HG03457 (cell line): ENCODE measurements at regions not wholly inside any gene's neighbourhood (a gene's known extent, or its start where the extent isn't known, plus 50 kb on each side); places are given as distances from the start of the nearest gene placed in this dataset.
"Not testable (repeated sequence)": the region's sequence is repeated elsewhere in the genome, so short reads cannot be mapped to it uniquely, and the experiment has no call there.

Source experiments
- ATAC-seq: cut with Tn5 transposase; IDR thresholded peaks from one replicate; pipeline ENCODE4 v1.9.1; 2021; ENCODE audit warnings: moderate number of reproducible peaks; ENCODE audit not compliant: unreplicated experiment

DNA sequence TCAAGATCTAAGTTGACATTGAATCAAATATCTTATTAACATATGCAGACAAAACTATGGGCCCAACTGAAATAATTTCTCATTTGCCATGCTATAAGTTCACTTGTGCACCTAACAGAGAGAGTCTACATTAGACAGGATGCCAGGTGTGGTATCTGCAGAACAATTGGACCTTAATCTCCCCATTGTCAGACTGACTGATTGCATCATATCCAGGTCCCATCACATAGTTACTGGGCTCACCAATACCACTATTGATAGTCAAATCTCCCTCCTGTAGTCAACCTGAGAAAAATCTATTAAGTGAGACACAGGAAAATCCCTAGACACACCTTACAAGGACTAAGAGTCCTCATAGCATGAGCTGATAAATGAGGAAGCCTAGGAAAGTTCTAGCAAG lies 156.0 kb upstream of the FRG1 start:
- ATAC-seq: no peak

- no peak for ATAC-seq
Observed at GRCh38 chr4:189785257-189785656, 155.4 kb upstream of the FRG1 start.

GRCh38 chr4:189786447-189786846 lies 154.2 kb upstream of the FRG1 start:
- no peak for ATAC-seq

DNA sequence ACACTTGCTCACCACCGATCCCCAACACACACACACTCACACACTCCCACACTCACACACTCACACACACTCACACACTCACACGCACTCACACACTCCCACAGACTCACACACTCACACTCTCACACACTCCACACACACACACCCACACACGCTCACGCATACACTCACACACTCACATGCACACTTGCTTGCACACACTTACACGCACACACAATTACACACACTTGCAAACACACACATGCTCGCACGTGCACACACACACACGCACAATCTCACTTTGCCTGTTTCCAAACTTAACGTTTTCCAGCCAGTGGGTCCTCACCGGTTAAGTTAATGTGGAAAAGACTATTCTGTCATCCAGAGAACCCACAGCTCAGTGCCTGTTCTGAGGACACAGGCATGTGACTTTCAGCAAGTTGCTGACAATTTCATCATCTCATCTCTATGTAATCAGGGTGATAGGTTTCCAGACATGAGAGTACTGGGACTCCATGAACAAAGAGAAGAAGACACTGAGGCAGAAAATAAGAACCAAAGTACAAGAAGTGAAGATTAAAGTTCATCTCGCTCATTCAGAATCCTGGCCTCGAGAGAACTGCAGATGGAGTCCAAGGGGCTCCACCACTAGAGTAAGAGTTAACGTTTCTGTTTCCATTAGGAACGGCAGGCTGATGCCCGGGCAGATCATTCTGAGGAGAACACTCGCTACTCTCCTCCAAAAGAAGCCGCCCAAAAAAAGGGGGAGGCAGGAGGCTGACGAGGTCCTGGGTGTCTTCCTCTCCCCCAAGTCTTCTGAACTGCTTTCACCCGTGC lies 153.2 kb upstream of the FRG1 start:
- ATAC-seq: no peak

- peak; percentile 86 for ATAC-seq
Observed at GRCh38 chr4:189792924-189793618, 147.6 kb upstream of the FRG1 start.

DNA sequence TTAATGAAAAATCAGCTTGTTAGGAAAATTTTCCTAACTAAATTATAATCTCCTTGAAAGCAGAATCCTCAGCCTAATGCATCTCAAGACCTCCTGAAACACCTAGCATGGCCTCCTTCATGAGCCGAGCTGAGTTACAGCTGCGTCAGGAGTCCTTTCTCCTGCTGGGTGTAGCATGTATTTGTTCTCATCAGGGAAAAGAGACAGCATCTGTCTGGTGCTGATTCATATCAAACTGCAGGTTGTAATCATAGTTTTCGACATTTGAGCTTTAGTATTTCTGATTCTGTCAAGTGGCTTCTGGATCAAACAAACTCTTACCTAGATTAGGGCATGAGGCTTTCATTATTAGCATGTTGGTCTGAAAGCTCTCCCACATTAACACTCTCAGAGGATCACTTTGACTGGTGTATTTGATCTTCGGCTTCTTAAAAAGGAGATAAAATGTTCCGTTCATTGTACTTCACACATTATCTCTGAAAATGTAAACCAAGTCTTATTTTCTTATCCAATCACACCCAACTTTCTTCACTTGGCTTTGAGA lies 140.1 kb upstream of the FRG1 start:
- ATAC-seq: no peak

DNA sequence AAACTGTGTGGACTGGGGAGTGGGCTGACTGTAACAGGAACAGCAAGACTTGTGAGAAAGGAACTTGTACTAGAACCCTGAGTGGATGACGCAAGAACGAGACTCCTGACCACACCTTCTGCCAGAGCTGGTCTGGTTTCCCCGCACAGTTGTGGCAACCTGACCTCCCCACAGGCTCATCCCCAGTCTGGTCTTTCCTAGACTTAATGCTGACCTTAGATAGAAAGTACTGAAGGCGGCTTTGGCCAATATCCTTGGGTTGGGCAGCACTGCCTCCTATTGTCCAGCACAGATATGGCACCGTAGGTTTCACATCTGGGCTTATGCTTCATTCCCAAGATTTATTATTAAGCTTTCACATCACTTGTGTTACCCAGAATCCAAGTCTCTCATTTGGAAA lies 137.8 kb upstream of the FRG1 start:
- no peak for ATAC-seq

- ATAC-seq: no peak
Observed at GRCh38 chr4:189804894-189805293, 135.8 kb upstream of the FRG1 start.

DNA sequence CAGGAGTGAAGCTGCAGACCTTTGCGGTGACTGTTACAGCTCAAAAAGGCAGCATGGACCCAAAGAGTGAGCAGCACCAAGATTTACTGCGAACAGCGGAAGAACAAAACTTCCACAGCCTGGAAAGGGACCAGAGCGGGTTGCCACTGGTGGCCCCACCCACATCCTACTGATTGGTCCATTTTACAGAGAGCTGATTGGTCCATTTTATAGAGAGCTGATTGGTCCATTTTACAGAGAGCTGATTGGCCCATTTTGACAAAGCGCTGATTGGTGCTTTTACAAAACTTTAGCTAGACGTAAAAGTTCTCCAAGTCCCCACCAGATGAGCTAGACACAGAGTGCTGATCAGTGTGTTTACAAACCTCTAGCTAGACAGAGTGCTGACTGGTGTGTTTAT lies 134.2 kb upstream of the FRG1 start:
- no peak for ATAC-seq

DNA sequence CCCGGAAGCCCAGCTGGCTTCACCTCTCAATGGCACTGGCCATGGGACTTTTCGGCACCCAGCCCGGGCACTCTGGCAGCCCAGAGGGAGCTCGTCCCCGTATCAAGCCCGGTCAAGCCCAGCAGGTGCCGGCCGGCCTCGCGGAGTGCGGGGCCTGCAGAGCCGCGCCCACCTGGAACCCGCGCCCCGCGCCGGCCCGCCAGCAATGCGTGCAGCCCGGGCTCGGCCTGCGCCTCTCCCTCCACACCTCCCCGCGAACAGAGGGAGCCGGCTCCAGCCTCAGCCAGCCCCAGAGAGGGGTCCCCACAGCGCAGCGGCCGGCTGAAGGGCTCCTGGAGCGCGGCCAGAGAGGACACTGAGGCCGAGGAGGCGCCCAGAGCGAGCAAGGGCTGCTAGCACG lies 133.6 kb upstream of the FRG1 start:
- no peak for ATAC-seq

DNA sequence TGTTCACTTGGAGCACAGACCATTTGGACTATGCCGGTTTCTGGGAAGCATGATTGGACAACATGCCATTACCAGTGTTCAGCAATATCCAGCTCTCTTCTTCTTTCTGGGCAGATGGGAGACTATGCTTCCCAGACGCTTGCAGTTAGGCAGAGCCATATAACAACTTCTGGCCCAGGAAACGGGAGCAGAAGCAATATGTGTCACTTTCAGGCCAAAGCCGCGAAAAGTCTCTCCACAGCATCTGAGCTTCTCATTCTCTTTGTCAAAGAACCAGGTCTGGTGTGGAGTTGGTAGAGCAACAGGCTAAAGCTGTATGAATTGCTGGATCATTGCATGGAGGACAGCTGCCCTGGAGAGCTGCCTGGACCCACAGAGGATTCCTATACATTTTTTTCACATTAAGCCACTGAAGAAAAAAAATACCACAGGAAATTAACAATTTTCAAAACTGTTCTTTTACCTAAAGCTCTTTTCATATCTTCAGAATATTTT lies 131.4 kb upstream of the FRG1 start:
- no peak for ATAC-seq

DNA sequence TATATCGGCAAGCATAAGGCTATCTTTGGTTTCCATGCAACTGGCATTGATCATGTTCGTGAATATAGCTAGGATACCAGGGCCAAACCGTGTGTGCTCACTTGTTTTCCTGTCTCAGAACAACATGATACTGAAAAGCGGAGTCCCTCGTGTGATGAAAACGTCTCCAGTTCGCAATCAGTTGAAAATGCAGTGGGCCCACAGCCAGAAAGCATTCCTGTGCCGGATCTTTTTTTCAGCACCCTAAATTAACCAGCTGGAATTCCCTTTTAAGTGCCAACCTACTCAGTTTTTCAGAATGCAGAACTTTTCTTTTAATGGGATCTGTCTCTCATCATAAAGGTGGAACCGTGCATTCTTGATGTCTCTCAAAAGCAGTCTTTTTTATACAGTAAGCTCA lies 130.8 kb upstream of the FRG1 start:
- no peak for ATAC-seq

- not testable (repeated sequence) for ATAC-seq
Observed at GRCh38 chr4:189810318-189811181, 130.1 kb upstream of the FRG1 start.

DNA sequence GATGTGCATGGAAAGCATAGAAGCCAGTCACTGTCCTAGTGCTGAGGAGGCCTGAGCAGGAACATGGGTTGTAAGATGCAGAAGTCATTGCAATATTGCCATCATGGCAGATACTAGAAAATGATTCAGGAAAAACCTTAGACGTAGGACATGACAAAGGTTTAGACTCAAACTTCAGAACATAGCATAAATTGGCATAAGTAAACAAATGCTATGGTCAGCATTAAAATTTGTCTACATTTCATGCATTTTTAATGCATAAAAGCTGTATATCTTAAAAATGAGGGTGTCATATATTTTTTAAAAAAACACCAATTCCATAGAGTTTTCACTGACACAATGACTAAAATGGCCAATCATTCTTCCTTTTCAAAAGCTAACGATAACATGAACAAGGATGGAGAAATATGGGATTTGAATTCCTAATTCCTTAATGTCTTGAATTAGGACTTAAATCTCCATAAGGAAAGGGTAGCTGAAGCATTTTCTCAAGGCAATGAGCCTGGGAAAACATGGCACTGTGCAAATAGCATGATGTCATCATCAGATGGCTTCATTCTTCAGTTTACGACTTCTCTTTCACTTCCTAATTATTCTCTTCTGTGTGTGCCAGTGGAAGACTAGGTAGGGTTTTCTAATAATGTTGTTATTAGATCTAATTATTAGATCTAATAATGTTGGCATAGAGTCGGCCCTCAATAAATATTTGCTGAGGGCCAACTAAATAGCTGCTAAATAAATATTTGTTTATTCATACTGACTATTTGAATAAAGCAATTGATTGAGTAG lies 125.1 kb upstream of the FRG1 start:
- ATAC-seq: no peak

- no peak for ATAC-seq
Observed at GRCh38 chr4:189822326-189822725, 118.3 kb upstream of the FRG1 start.

DNA sequence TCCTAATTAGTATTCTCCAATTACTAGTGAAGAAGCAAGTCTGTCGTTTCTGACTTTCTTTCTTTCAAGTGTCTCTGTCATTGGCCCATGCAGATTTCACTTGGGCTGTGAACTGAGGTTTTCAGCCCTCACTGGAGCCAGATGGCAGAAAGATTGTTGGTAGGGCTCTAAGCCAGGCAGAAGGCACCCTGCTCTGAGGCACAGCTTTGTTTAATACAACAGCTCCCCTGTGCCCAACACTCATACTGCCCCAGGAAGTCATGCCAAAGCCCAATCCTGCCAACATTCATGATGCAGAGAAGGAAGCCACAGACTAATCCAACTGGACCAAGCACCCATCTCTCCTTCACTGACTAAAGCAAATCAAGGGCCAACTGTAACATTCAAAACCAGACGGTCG lies 117.1 kb upstream of the FRG1 start:
- no peak for ATAC-seq

GRCh38 chr4:189825466-189825865 lies 115.2 kb upstream of the FRG1 start:
- ATAC-seq: no peak

- no peak for ATAC-seq
Observed at GRCh38 chr4:189826657-189827056, 114.0 kb upstream of the FRG1 start.

- no peak for ATAC-seq
Observed at GRCh38 chr4:189828081-189828697, 112.5 kb upstream of the FRG1 start.

GRCh38 chr4:189832528-189832927 lies 108.1 kb upstream of the FRG1 start:
- no peak for ATAC-seq
